ENCODE measurements at regions not wholly inside any gene's neighbourhood (a gene's known extent, or its start where the extent isn't known, plus 50 kb on each side); places are given as distances from the start of the nearest gene placed in this dataset.

DNA sequence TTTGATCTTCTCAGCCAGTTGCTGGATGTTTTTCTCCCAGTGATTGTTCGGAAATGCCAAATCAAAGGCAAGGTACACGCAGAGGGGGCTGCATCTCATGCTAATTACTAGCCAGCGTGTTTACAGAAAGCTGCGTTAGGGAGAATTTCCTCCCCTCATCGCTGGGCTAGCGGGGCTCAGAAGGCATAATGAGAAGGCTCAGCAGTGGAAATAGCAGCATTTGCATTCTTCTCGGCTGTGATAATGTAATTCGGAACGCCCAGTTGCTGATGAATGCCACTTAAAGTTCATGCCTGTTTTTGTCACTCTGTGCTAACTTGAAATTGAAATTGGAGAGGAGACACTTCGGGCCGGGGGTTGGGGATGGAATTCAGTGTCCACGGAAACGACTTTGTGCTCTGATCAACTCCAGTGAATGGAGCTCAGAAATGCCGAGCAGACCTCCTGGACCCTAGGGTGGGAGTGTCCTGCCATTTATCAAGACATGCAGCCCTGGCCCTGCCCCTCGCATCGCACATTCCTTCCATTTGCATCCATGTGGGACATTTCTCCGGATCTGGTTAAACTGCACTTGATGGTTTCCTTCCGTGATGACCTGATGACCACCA, 313.4 kb upstream of the C1orf174 start:
- DNase-seq (ENCODE audit: low read depth, low spot score), result no peak
- CTCF ChIA-PET, result no interaction called here
- H3K36me3 ChIP-seq (ENCODE audit: control insufficient read depth in 2 of 2, extremely low read depth in 1 of 2, insufficient read depth in 2 of 2, low read length in 2 of 2), result no peaks in the 10 kb centered on the region
- H3K27me3 ChIP-seq (ENCODE audit: control insufficient read depth in 2 of 2, insufficient read depth in 2 of 2, low read length in 2 of 2), result no peaks in the 10 kb centered on the region
- no peaks in the 10 kb centered on the region for H4K20me1 ChIP-seq (replicated peaks; ENCODE audit: control insufficient read depth, extremely low read depth, insufficient read depth, low read length)
- POLR2A ChIA-PET, result no interaction called here
- no peak overlapping the region for H3K4me2 ChIP-seq (ENCODE audit: insufficient read depth, low read length)
- peaks cover 2% of the 10 kb centered on the region for H3K9me3 ChIP-seq (replicated peaks; ENCODE audit: control insufficient read depth, insufficient read depth, low read length)
- TF ChIP-seq MYC (IDR thresholded peaks at IDR 0.05; ENCODE audit: low read depth, low read length) (no peak), JUN (IDR thresholded peaks at IDR 0.05; ENCODE audit: borderline replicate concordance, insufficient read depth, insufficient read length, low read depth) (no peak), GATA2 (IDR thresholded peaks at IDR 0.05; ENCODE audit: insufficient read depth, insufficient read length, low read depth, low read length) (no peak), POLR2AphosphoS5 (IDR thresholded peaks at IDR 0.05; ENCODE audit: insufficient read depth, low read depth, low read length) (no peak), FOS (IDR thresholded peaks at IDR 0.05; ENCODE audit: borderline replicate concordance, insufficient read depth, low read length) (no peak), POLR2A (IDR thresholded peaks at IDR 0.05; ENCODE audit: low read depth, low read length) (no peak)
- TF ChIP-seq, protein P1, sequence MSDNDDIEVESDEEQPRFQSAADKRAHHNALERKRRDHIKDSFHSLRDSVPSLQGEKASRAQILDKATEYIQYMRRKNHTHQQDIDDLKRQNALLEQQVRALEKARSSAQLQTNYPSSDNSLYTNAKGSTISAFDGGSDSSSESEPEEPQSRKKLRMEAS (IDR thresholded peaks at IDR 0.05; ENCODE audit: insufficient read depth, insufficient read length), result no peak
- H3K9ac ChIP-seq (replicated peaks; ENCODE audit: extremely low read depth, insufficient read depth, low read length), result no peak overlapping the region
- H3K4me3 ChIP-seq (replicated peaks in 1 of 3; ENCODE audit: insufficient read depth in 1 of 3, low read depth in 1 of 3, low read length in 3 of 3), result no peak overlapping the region
- H3K9me1 ChIP-seq (replicated peaks; ENCODE audit: control insufficient read depth, extremely low read depth, insufficient read depth, low read length), result no peaks in the 10 kb centered on the region
- H2AFZ ChIP-seq (ENCODE audit: low read depth, low read length), result no peak overlapping the region
- intact Hi-C loops (cut with micrococcal nuclease), result no loop called here
- H3K79me2 ChIP-seq (ENCODE audit: control insufficient read depth, insufficient read depth, low read length), result no peaks in the 10 kb centered on the region
- no peak for FAIRE-seq
- H3K27ac ChIP-seq (ENCODE audit: insufficient read depth, low read depth, low read length), result no peak overlapping the region
- no peaks in the 10 kb centered on the region for H3K4me1 ChIP-seq (ENCODE audit: control insufficient read depth, extremely low read depth, insufficient read depth, low read length)
- dilution Hi-C loops (cut with MboI; ENCODE audit: extremely low pct_ligation_motif_present, low sequenced_read_pairs), result no loop called here
- BruUV-seq (replicated peaks), result no TSS peak

DNA sequence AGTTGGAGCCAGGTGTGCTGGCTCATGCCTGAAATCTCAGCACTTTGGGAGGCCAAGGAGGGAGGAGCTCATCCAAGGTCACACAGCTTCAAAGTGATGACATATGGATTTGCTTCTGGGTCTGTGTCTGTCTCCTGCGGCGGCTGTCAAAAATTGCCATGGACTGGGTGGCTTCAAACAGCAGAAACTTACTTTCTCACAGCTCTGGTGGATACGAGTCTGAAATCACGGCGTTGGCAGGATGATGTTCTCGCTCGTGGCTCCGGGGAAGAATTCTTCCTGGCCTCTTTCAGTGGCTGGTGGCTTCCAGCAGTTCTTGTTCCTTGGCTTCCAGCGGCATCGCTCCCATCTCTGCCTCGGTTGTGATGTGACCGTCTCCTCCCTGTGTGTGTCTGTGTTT, 314.8 kb upstream of the C1orf174 start:
- POLR2A ChIA-PET, result no interaction called here
- no peaks in the 10 kb centered on the region for H4K20me1 ChIP-seq (replicated peaks; ENCODE audit: control insufficient read depth, extremely low read depth, insufficient read depth, low read length)
- FAIRE-seq (no peak), DNase-seq (ENCODE audit: low read depth, low spot score) (no peak)
- no peak overlapping the region for H3K4me3 ChIP-seq (replicated peaks in 1 of 3; ENCODE audit: insufficient read depth in 1 of 3, low read depth in 1 of 3, low read length in 3 of 3)
- dilution Hi-C loops (cut with MboI; ENCODE audit: extremely low pct_ligation_motif_present, low sequenced_read_pairs) (no loop called here), intact Hi-C loops (cut with micrococcal nuclease) (no loop called here)
- H3K4me2 ChIP-seq (ENCODE audit: insufficient read depth, low read length), result no peak overlapping the region
- no peaks in the 10 kb centered on the region for H3K9me1 ChIP-seq (replicated peaks; ENCODE audit: control insufficient read depth, extremely low read depth, insufficient read depth, low read length)
- TF ChIP-seq POLR2AphosphoS5 (IDR thresholded peaks at IDR 0.05; ENCODE audit: insufficient read depth, low read depth, low read length) (no peak), JUN (IDR thresholded peaks at IDR 0.05; ENCODE audit: borderline replicate concordance, insufficient read depth, insufficient read length, low read depth) (no peak), POLR2A (IDR thresholded peaks at IDR 0.05; ENCODE audit: low read depth, low read length) (no peak), EZH2 (IDR thresholded peaks at IDR 0.05; ENCODE audit: borderline replicate concordance, low read depth, low read length, severe bottlenecking) (no peak), MYC (IDR thresholded peaks at IDR 0.05; ENCODE audit: low read depth, low read length) (no peak), FOS (IDR thresholded peaks at IDR 0.05; ENCODE audit: borderline replicate concordance, insufficient read depth, low read length) (no peak), GATA2 (IDR thresholded peaks at IDR 0.05; ENCODE audit: insufficient read depth, insufficient read length, low read depth, low read length) (no peak)
- TF ChIP-seq, protein P2, sequence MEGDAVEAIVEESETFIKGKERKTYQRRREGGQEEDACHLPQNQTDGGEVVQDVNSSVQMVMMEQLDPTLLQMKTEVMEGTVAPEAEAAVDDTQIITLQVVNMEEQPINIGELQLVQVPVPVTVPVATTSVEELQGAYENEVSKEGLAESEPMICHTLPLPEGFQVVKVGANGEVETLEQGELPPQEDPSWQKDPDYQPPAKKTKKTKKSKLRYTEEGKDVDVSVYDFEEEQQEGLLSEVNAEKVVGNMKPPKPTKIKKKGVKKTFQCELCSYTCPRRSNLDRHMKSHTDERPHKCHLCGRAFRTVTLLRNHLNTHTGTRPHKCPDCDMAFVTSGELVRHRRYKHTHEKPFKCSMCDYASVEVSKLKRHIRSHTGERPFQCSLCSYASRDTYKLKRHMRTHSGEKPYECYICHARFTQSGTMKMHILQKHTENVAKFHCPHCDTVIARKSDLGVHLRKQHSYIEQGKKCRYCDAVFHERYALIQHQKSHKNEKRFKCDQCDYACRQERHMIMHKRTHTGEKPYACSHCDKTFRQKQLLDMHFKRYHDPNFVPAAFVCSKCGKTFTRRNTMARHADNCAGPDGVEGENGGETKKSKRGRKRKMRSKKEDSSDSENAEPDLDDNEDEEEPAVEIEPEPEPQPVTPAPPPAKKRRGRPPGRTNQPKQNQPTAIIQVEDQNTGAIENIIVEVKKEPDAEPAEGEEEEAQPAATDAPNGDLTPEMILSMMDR (IDR thresholded peaks at IDR 0.05; ENCODE audit: extremely low read depth in 1 of 2, insufficient read depth in 1 of 2, low read depth in 1 of 2, low read length in 2 of 2), result no peak
- TF ChIP-seq, protein P1 (IDR thresholded peaks at IDR 0.05; ENCODE audit: insufficient read depth, insufficient read length), result no peak
- no TSS peak for BruUV-seq (replicated peaks)
- no peaks in the 10 kb centered on the region for H3K79me2 ChIP-seq (ENCODE audit: control insufficient read depth, insufficient read depth, low read length)
- no peaks in the 10 kb centered on the region for H3K27me3 ChIP-seq (ENCODE audit: control insufficient read depth in 2 of 2, insufficient read depth in 2 of 2, low read length in 2 of 2)
- no peaks in the 10 kb centered on the region for H3K36me3 ChIP-seq (ENCODE audit: control insufficient read depth in 2 of 2, extremely low read depth in 1 of 2, insufficient read depth in 2 of 2, low read length in 2 of 2)
- no peak overlapping the region for H3K9ac ChIP-seq (replicated peaks; ENCODE audit: extremely low read depth, insufficient read depth, low read length)
- no peak overlapping the region for H3K27ac ChIP-seq (ENCODE audit: insufficient read depth, low read depth, low read length)
- H3K4me1 ChIP-seq (ENCODE audit: control insufficient read depth, extremely low read depth, insufficient read depth, low read length), result no peaks in the 10 kb centered on the region
- peaks cover 2% of the 10 kb centered on the region for H3K9me3 ChIP-seq (replicated peaks; ENCODE audit: control insufficient read depth, insufficient read depth, low read length)
- H2AFZ ChIP-seq (ENCODE audit: low read depth, low read length), result no peak overlapping the region
- CTCF ChIA-PET, result no interaction called here
